NCI-H774 (cell line): ENCODE measurements at regions not wholly inside any gene's neighbourhood (a gene's known extent, or its start where the extent isn't known, plus 50 kb on each side); places are given as distances from the start of the nearest gene placed in this dataset.
"Not testable (repeated sequence)": the region's sequence is repeated elsewhere in the genome, so short reads cannot be mapped to it uniquely, and the experiment has no call there.

Experiments used
- DNase-seq: peaks from one replicate; lab custom pipeline; 2025; lab: John Stamatoyannopoulos, UW

DNA sequence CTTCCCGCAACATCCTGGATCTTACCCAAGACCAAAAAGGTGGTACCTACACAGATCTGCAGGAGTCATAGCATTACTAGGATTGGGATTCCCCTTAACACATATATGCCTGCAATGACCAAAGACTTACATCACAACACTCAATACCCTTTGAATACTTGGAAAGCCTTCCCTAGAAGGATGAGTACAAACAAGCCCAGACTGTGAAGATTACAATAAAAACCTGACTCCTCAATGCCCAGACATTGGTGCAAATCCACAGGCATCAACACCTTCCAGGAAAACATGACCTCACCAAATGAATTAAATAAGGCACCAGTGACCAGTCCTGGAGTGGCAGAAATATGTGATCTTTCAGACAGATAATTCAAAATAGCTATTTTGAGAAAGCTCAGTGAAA lies 326.8 kb downstream of the TBL1XR1 start:
- no peak for DNase-seq

DNA sequence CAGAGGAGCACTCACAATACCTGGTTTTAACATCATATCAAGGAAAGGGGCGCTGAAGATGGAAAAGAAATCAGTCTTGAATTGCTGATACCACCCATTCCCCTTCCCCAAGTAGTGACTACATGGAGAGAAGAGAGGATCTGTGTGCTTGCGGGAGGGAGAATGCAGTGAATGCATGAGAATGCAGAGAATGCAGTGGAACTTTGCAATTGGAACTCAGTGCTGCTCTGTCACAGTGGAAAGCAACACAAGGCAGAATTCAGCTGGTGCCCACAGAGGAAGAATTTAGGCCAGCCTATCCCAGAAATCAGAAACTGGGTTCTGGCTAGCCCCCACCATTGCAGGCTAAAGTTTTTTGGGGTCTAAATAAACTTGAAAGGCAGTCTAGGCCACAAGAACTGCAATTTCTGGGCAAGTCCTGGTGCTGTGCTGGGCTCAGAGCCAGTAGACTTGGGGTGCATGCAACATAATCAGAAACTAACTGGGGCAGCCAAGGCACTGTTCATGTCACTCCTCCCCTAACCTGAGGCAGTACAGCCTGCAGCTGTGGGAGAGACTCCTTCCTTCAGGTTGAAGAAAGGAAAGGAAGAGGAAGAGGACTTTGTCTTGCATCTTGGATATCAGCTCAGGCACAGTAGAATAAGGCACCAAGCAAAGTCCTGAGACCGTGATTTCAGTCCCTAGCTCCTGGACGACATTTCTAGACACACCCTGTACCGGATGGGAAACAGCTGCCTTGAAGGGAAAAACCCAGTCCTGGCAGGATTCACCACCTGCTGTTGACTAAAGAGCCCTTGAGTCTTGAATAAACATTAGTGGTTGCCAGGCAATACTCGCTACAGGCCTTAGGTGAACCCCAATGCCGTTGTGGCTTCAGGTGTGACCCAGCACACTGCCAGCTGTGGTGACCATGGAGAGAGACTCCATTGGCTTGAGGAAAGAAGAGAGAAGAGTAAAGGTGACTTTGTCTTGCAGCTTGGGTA lies 329.3 kb downstream of the TBL1XR1 start:
- peak; percentile 99 for DNase-seq

DNA sequence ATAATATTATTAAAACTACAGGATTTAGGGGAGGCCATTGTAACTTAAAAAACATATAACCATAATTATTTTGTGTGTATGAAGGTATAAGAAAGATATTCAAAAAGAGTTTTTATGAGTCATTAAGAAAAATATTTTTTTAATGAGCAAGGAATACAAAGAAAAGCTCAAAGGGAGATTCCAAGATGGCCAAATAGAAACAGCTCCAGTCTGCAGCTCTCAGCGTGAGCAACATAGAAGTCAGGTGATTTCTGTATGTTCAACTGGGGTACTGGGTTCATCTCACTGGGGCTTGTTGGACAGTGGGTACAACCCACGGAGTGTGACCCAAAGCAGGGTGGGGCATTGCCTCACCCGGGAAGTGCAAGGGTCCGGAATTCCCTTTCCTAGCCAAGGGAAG lies 336.1 kb downstream of the TBL1XR1 start:
- DNase-seq = no peak

DNA sequence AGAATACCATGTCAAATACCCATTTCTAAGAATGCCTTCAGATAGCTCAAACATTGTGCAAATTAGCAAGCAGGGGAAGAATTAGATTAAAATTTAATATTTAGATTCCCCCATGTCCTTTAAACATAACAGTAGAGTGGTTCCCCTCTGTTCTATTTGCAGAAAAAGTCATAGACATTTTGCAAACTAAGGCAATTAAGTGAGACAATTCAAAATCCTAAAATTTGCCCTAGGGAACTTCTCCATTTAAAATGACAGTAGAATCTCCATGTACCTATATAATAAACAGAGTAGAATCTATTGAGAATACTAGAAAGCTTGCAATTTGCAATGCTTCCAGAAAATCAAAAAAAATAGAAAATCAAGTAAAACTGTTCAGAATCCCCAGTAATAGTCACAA lies 340.6 kb downstream of the TBL1XR1 start:
- no peak for DNase-seq

DNA sequence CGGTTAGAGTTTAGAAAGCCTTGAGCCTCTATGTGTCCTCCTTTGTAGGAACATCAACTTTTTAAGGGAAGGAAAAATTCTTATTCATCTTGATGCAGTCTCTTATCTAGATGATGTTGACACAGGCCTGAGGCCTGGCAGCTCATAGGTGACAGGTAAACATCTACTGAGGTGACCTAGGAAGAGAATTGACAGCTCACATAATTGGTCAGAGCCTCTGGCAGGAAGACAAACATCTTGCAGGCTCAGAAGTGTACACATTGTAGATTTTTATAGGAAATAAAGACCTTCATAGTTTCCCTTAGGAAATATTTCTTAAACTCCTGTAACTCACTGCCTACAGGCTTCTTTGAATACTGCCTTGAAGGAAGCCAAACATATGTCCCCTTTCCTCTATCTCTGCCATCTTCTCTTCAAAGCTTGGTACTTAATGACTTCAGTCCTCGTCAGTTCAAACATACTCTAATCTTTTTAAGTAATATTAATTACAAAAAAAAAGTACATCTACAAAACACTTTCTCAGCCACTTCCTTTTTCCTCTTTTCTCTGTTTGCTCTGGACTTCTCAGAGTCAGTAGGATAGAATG lies 341.3 kb downstream of the TBL1XR1 start:
- no peak for DNase-seq

DNA sequence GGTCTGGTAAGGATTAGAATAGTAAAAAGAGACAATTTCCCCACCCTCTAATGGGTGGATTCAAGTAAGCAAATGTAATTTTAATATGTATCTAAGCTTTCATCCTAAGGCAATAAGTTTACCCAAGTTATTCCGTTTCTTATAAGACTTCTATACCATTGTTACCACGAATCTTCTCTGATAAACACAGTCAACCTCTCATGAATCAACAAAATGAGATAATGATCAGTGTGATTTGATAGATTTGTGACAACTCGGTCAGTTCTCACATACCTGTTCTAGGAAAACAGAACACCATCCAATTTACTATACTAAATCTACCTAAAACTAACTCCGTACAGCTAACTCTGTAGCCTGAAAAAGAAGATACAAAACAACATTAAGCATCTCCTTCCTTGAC lies 342.1 kb downstream of the TBL1XR1 start:
- no peak for DNase-seq

DNA sequence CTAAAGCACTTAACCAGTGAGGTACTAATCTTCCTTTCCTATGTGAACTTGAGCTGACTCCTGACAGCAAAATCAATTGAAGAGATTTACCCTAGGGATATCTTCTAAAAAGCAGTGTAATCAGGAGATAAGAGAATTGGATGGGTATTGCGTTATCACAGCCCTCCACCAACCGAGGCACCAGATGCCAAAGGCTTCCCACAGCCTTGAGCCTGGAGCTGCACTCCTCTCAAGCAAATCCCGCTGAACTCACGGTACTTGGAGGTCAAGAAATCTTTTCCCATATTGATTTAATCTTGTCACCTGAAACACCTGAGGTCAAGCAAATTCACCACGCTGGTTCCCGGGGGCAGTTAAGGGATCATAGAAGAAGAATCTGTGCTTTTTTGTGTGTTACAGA lies 346.8 kb downstream of the TBL1XR1 start:
- no peak for DNase-seq

DNA sequence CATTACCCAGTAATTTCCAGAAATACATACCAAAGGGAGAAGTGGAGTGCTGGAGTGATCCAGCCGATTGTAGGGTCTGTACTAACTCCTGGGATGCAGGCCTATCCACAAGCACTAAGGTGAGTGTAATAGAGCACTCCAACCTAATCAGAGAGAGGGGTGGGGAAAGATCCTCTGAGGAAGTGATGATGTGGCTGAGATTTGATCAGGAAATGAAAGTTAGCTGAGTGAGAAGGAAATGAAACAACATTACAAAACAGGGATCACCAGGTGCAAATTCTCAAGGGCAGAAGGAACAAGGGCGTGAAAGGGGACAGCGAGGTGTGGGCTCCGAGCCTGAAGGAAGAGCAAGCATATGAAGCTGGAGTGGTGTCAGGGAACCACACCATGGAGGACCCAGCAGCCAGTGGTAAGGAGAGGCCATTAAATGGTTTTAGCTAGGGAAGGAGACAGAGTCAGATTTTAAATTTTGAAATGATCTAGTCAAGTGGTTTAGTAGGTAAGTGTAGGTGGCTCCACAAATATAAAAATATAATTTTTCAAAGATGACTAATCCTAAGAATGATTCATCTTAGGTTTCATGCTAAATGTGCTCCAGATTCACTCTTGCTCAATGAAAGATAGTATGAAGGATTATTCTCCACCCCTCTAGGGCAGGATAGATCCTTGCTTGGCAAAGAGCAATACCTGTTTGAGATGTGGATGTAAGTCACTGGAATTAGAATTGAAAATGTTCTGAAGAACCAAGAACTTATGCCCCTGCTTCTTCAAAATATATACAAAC lies 348.7 kb downstream of the TBL1XR1 start:
- no peak for DNase-seq

DNA sequence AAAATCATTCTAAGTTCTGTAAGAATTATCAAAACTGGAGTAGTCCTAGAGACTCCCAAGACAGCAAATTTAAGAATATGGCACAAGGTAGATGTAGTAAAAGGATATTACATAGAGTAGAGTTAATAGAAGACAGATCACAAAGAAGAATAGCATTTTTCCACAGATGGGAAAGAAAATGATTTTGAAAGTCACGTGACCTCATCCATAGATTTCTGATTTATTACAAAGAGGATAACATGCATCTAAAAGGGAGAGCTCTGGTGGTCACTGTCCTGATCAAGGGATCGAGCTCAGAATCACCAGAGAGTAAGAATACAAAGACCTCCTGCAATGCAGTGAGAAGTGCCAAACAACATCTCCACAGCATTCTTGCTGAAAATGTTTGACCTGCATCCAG lies 354.4 kb downstream of the TBL1XR1 start:
- DNase-seq = no peak

DNA sequence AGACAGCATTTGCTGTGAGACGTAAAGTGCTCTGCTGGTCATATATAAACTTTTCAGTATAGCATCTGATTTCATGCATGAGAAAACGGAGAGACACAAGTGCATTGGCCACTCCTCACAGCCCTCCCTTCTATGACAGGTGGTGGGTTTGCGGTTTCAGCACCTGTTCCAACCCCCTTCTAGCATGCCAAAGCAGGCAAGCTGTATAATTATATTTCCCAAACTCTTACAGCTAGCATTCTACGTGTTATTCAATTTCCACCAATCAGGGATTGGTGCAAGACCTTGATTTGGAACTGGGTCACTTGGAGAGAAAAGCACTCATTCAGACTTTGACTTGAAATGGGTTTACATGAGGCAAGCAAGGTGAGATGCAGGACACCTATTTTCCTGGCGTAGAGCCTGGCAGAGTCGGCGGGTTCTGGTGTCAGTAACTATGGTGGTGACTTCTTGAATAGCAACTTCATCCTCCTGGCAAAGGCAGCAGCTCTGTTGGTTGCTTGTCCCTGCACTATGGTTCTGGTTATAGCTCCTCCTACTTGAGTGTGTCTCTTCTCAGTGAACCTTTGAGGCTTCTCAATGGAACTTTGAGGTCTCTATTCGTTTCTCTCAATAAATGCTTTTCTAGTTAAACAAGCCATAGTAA lies 356.5 kb downstream of the TBL1XR1 start:
- no peak for DNase-seq

DNA sequence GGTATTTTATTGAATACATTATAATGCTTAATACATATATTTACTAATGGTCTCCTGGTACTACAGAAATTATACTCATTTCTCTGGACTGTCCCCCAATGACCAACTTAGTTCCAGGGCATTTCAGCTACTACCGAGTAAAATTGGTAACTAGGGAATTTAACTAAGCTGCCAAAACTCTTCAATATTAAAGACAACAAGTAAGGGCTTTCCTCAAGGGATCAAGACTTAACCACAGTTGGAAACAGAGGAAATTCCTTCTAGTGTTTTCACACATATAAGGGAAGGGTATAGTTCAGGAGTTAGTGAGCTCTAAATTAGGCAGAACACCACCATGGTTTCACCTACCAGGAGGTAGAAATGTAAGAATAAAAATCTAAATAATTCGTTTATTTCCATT lies 357.4 kb downstream of the TBL1XR1 start:
- no peak for DNase-seq

DNA sequence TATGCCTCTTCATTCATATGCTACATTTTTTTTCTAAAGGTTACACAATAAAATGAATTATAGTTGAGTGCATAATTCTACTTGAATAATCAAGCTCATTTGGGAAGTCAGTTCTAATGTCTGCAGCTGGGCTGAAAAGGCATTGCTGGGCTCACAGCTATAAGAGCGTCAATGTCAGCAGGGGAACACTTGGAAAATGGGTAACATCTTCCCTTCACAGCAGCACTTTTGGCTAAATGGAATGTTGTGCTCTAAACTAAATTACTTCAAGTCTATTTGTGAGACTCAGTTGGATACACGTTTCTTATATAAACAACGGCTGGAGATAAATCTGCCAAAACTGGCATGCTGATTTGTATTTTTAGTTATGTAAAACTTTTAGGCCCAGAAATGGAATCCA lies 357.8 kb downstream of the TBL1XR1 start:
- no peak for DNase-seq

DNA sequence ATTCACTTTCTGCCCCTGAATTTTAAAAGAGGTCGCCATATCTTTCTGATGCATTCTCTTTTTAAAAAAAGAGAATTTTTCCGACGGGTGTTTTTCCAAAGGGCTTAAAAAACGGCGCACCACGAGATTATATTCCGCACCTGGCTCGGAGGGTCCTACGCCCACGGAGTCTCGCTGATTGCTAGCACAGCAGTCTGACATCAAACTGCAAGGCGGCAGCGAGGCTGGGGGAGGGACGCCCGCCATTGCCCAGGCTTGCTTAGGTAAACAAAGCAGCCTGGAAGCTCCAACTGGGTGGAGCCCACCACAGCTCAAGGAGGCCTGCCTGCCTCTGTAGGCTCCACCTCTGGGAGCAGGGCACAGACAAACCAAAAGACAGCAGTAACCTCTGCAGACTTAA lies 370.0 kb downstream of the TBL1XR1 start:
- not testable (repeated sequence) for DNase-seq

DNA sequence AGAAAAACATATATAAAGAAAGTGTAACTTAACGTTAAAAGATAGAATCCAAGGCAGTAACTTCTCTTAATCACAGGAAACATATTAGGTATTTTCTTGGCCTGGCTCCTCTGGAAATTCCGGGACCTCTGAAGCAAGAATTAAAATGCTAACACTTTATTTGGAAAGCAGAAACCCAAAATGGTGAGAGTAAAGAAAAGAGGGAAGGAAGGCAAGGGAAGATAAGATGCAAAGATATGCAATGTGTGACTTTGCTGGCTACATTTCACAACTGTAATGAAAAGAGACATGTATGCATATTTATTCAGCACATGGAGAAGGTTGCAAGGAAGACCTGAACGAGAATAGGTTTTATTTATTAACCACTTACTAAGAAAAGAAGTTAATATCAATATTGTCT lies 372.5 kb downstream of the TBL1XR1 start:
- no peak for DNase-seq

DNA sequence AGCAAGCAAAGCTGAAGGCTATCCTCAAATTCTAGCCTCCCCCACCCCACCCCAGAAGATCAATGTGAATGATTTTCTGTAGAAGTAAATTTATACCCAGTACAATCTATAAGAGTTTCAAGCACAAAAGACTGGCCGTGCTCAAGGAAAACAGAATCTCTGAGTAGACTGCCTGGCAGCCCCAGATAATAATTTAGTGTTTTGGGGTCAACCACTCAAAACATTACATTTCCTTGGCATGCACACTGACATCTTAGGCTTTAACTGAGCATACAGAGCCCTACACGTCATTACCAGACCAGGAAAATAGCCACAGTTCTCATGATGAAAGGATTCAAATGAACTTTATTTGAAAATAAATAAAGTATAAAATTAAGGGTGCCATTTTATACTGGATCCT lies 376.5 kb downstream of the TBL1XR1 start:
- no peak for DNase-seq

DNA sequence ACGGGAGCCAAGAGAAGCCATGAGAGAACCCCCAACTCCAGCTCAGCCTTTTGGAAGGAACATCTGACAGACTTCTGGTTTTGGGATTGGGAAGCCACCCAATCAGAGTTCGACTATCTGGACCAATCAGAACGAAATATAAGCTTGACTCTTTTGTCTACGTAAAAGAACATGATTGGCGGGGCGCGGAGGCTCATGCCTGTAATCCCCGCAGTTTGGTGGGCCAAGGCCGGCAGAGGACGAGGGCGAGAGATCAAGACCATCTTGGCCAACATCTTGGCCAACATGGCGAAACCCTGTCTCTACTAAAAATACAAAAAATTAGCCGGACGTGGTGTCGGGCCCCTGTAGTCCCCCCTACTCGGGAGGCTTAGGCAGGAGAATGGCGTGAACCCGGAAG lies 380.3 kb downstream of the TBL1XR1 start:
- DNase-seq = no peak

DNA sequence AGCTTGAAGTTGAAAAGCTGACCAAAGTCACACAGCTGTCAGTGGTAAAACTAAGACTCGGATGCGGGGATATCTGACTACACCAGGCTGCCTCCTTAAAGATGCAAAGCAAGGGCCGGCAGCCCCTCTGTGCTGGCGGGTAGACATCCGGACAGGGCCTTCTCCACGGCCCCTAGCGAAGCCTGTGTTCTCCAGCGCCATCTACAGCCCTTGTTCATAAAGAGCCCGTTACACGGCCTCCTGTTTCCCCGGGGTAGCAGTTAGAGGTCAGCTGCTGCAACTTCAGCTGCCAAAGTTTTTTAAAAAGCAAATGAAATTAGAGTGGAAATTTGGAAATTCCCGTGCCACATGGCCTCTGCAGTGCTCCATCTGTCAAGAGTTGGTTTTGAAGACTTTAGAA lies 383.0 kb downstream of the TBL1XR1 start:
- DNase-seq = no peak

DNA sequence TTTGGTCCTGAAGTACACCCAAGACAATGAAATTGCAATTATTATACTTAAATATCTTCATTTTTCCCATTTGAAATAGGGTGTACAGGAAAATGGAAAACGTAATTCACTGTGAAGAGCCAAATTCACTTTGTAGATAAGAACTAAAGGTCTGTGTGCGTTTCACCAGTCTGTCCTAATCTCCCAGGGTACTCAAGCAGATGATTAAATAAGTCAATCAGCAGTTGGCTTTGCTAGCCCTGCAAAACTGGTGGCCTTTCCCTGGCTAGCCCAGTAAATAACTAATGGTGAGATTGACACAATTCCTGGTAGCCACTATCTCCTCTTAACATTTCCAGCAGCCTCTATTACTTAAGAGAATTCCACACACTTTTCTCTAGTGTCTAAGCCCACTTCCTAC lies 389.3 kb downstream of the TBL1XR1 start:
- DNase-seq = no peak

DNA sequence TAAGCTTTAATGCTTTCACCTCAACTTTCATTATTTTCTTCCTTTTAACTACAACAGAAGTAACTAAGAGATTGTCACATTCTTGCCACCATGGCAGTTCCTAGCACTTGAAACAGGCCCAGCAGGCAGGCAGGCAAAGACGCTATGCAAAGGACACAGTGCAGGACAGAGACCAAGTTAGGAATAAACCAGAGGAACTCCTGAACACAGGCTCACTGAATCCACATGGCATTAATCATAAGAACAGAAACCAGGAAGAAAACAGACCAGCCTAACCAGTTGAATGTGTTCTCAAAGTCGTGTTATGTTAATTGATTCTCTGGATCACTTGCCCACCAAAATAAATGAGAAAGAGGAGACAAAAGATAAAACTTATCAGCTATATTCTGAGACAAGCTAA lies 397.6 kb downstream of the TBL1XR1 start:
- DNase-seq = no peak

DNA sequence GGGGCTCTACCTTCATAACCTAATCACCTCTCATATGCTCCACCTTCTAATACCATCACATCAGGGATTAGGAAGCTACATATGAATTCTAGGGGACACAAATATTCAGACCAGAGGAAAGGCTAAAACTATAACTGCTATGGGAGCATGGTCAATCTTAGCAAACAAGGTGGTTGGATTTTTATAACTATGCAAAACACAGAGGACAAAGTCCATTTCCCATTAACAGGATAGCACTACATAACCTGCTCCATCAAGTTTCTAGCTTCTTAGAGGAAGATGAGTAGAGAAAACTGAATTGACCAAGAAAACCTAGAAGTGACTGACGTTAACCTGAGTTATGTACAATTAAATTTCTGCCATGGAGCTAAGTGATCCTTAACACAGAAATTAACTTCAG lies 398.6 kb downstream of the TBL1XR1 start:
- DNase-seq = no peak

DNA sequence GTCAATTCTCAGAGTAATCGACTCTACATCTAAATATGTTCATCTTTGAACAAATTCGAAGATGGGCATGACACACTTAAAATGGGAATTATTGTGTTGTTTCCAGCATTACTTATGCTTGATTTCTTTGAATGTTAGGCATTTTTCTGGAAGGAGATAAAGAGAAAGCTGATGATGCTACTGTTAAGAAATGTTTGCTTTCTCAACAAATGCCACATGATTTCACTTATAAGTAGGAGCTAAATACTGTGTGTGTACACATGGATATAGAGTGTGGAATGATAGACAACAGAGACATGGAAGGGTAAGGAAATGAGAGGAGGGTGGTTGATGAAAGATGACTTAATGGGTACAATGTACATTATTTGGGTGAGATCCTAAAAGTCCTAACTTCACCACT lies 400.9 kb downstream of the TBL1XR1 start:
- DNase-seq = no peak

DNA sequence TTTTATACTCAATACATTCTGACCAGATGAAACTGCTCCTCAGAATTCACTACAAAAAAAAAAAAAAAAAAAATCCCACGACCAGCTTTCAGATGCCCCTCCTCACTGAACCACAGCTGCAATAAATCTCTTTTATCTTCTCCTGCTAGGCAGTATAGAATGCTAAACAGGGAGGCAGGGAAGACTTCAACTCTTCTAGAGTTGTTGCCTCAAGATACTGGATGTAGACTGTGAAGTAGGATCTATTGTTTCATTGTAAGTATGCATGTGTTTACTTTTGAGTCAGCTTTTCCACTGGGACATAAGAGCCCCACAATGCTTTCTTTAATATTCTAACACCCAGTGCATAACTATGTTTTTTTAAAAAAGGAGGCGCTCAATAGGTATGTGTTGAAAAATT lies 401.4 kb downstream of the TBL1XR1 start:
- no peak for DNase-seq
